ENCODE measurements at regions not wholly inside any gene's neighbourhood (a gene's known extent, or its start where the extent isn't known, plus 50 kb on each side); places are given as distances from the start of the nearest gene placed in this dataset.

GRCh38 chr5:174590820-174591219, 133.6 kb upstream of the MSX2 start:
- ATAC-seq: no peak

GRCh38 chr5:174596429-174596828, 128.0 kb upstream of the MSX2 start:
- peak; percentile 31; the same call in 1 of the 3 replicates for ATAC-seq
- no peak for TF ChIP-seq SNAI2 (CRISPR knock-in tag; IDR thresholded peaks at IDR 0.05)
- no peak for TF ChIP-seq GLIS3 (CRISPR knock-in tag; IDR thresholded peaks at IDR 0.05)
- TF ChIP-seq CSRNP3 (CRISPR knock-in tag; IDR thresholded peaks at IDR 0.05): no peak
- TF ChIP-seq ESRRG (CRISPR knock-in tag; IDR thresholded peaks at IDR 0.05): no peak

More at GRCh38 chr5:174590820-174591219, 133.6 kb upstream of the MSX2 start:
- TF ChIP-seq ESRRG (CRISPR knock-in tag; IDR thresholded peaks at IDR 0.05) (no peak), BACH2 (CRISPR knock-in tag; IDR thresholded peaks at IDR 0.05; ENCODE audit: borderline replicate concordance) (no peak), POU6F1 (CRISPR knock-in tag; IDR thresholded peaks at IDR 0.05; ENCODE audit: borderline replicate concordance, low read depth) (no peak), SNAI2 (CRISPR knock-in tag; IDR thresholded peaks at IDR 0.05) (no peak), TSHZ2 (CRISPR knock-in tag; IDR thresholded peaks at IDR 0.05) (no peak), ZC3H10 (CRISPR knock-in tag; IDR thresholded peaks at IDR 0.05) (no peak), ZNF8 (CRISPR knock-in tag; IDR thresholded peaks at IDR 0.05) (no peak), CREB5 (CRISPR knock-in tag; IDR thresholded peaks at IDR 0.05; ENCODE audit: low read depth) (no peak), GLIS3 (CRISPR knock-in tag; IDR thresholded peaks at IDR 0.05) (no peak), RARB (CRISPR knock-in tag; IDR thresholded peaks at IDR 0.05) (no peak), ZNF70 (CRISPR knock-in tag; IDR thresholded peaks at IDR 0.05) (no peak), ARNTL (CRISPR knock-in tag; IDR thresholded peaks at IDR 0.05; ENCODE audit: borderline replicate concordance, low read depth) (no peak)

GRCh38 chr5:174599992-174600391, 124.4 kb upstream of the MSX2 start:
- ATAC-seq: no peak
- TF ChIP-seq CSDC2 (CRISPR knock-in tag; IDR thresholded peaks at IDR 0.05) (no peak), ESRRG (CRISPR knock-in tag; IDR thresholded peaks at IDR 0.05) (no peak), PPARA (CRISPR knock-in tag; IDR thresholded peaks at IDR 0.05; ENCODE audit: borderline replicate concordance) (no peak), SNAI2 (CRISPR knock-in tag; IDR thresholded peaks at IDR 0.05) (no peak), ZNF565 (CRISPR knock-in tag; conservative IDR thresholded peaks at IDR 0.05; ENCODE audit: low read depth) (no peak), TOX (CRISPR knock-in tag; IDR thresholded peaks at IDR 0.05; ENCODE audit: borderline replicate concordance) (no peak), ZNF70 (CRISPR knock-in tag; IDR thresholded peaks at IDR 0.05) (no peak), PATZ1 (CRISPR knock-in tag; IDR thresholded peaks at IDR 0.05; ENCODE audit: borderline replicate concordance) (no peak), CSRNP3 (CRISPR knock-in tag; IDR thresholded peaks at IDR 0.05) (no peak), ZC3H10 (CRISPR knock-in tag; IDR thresholded peaks at IDR 0.05) (no peak), ZFP30 (CRISPR knock-in tag; IDR thresholded peaks at IDR 0.05) (no peak), GLIS3 (CRISPR knock-in tag; IDR thresholded peaks at IDR 0.05) (no peak), ARNTL (CRISPR knock-in tag; IDR thresholded peaks at IDR 0.05; ENCODE audit: borderline replicate concordance, low read depth) (no peak), OSR1 (CRISPR knock-in tag; IDR thresholded peaks at IDR 0.05) (no peak), ZFP3 (CRISPR knock-in tag; IDR thresholded peaks at IDR 0.05) (no peak), ISL1 (CRISPR knock-in tag; IDR thresholded peaks at IDR 0.05) (no peak), CREB5 (CRISPR knock-in tag; IDR thresholded peaks at IDR 0.05; ENCODE audit: low read depth) (no peak), ZNF8 (CRISPR knock-in tag; IDR thresholded peaks at IDR 0.05) (no peak)

Data from SK-N-SH treated with all-trans-retinoic acid at 6 μM for 48 hours (cell line).